RWPE1 (cell line): ENCODE measurements at regions not wholly inside any gene's neighbourhood (a gene's known extent, or its start where the extent isn't known, plus 50 kb on each side); places are given as distances from the start of the nearest gene placed in this dataset.

ENCODE experiments used
- CTCF ChIA-PET: fragments of 350-600 bp; sonication (Branson Sonifier 250); formaldehyde crosslinking; extraction: SDS; loops from one replicate; lab custom pipeline; 2021; lab: Yijun Ruan, JAX
- POLR2A ChIA-PET: fragments of 400-600 bp; formaldehyde crosslinking; extraction: SDS; loops from one replicate; lab custom pipeline; 2020; ENCODE audit warnings: antibody characterized with exemption; ENCODE audit not compliant: low non-redundant PET; lab: Yijun Ruan, JAX
- DNase-seq: peaks from one replicate; pipeline ENCODE4 v3.0.0; 2012; ENCODE audit warnings: low spot score
- H3K27ac ChIP-seq: fragments of 450-650 bp; 2 replicates; pipeline ENCODE4 v1.5.1; 2017
- CTCF ChIP-seq: fragments of 450-650 bp; conservative IDR thresholded peaks from 2 replicates; pipeline ENCODE4 v1.5.1; 2017; ENCODE audit warnings: low read depth, mild to moderate bottlenecking

GRCh38 chrX:125193921-125194320, 125.8 kb upstream of the TEX13C start:
- DNase-seq: no peak
- ChIA-PET POLR2A (no interaction called here), CTCF (interaction anchor here (0.5 kb wide), 1 partner anchor 10 kb away, joined by 4 read pairs; no protein-coding TSS in a partner anchor)
- H3K27ac ChIP-seq: no peak overlapping the region
- no peak for TF ChIP-seq CTCF

- no peak overlapping the region for H3K27ac ChIP-seq
- ChIA-PET POLR2A (no interaction called here), CTCF (interaction anchor here (0.7 kb wide), 1 partner anchor 1485 kb away, joined by 3 read pairs; no protein-coding TSS in a partner anchor)
- TF ChIP-seq CTCF: no peak
- DNase-seq: no peak
These were observed 121.1 kb upstream of the TEX13C start for GRCh38 chrX:125198546-125198945.

GRCh38 chrX:125202591-125203248, 117.0 kb upstream of the TEX13C start:
- ChIA-PET CTCF (interaction anchor here (0.6 kb wide), 1 partner anchor 1142 kb away, joined by 4 read pairs; no protein-coding TSS in a partner anchor), POLR2A (no interaction called here)
- no peak overlapping the region for H3K27ac ChIP-seq
- TF ChIP-seq CTCF: no peak
- no peak for DNase-seq

- POLR2A ChIA-PET: no interaction called here
These were observed 116.3 kb upstream of the TEX13C start for GRCh38 chrX:125203365-125203736.

GRCh38 chrX:125203737-125204578, 115.7 kb upstream of the TEX13C start:
- no peak overlapping the region for H3K27ac ChIP-seq
- ChIA-PET CTCF (interaction anchor here (0.6 to 0.7 kb wide), 2 partner anchors 10 to 77 kb away, joined by 4 to 5 read pairs; no protein-coding TSS in a partner anchor), POLR2A (interaction anchor here (0.7 kb wide), 1 partner anchor 1733 kb away, joined by 4 read pairs; no protein-coding TSS in a partner anchor)
- no peak for DNase-seq
- TF ChIP-seq CTCF: no peak

More at GRCh38 chrX:125203365-125203736, 116.3 kb upstream of the TEX13C start:
- H3K27ac ChIP-seq: no peak overlapping the region
- no peak for DNase-seq
- TF ChIP-seq CTCF: no peak
- CTCF ChIA-PET: interaction anchor here (0.6 kb wide), 1 partner anchor 1141 kb away, joined by 4 read pairs; no protein-coding TSS in a partner anchor

DNA sequence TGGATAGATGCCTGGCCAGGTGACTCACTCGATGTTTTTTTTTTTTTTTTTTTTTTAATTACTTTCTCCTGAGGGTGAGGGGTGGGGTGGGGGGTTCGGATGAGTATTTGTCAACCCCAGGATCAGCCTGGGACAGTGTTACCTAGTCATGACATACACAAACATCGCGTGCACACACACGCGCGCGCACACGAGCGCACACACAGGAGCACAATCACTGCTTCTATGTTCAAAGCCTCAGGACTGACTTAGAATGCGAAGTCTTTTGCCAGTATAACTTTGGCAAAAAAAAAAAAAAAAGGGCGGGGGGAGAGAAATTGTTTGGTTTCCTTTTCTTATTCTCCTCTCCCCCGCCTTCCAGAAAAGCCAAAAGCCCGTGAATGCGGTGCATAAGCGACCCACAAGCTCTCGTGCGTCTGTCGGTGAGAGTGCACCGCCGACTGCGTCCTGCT, 115.0 kb upstream of the TEX13C start:
- DNase-seq: no peak
- POLR2A ChIA-PET: no interaction called here
- no peak for TF ChIP-seq CTCF
- CTCF ChIA-PET: interaction anchor here (0.6 to 0.7 kb wide), 3 partner anchors 11 to 764 kb away, joined by 4 to 5 read pairs (median 4); no protein-coding TSS in a partner anchor
- no peak overlapping the region for H3K27ac ChIP-seq
